VCaP (cell line): ENCODE measurements at regions not wholly inside any gene's neighbourhood (a gene's known extent, or its start where the extent isn't known, plus 50 kb on each side); places are given as distances from the start of the nearest gene placed in this dataset.

Experiments used
- H3K27ac ChIP-seq: fragments of 450-650 bp; 2 replicates; pipeline ENCODE4 v1.5.1; 2017
- CTCF ChIP-seq: fragments of 450-650 bp; conservative IDR thresholded peaks from 2 replicates; pipeline ENCODE4 v1.5.1; 2017; ENCODE audit warnings: mild to moderate bottlenecking, moderate library complexity

- no peak for TF ChIP-seq CTCF
- H3K27ac ChIP-seq: no peak overlapping the region
These were observed 283.5 kb upstream of the HABP2 start for GRCh38 chr10:113269333-113269732.

- no peak overlapping the region for H3K27ac ChIP-seq
- TF ChIP-seq CTCF: no peak
These were observed 280.3 kb upstream of the HABP2 start for GRCh38 chr10:113272511-113272910.

- H3K27ac ChIP-seq: no peak overlapping the region
- TF ChIP-seq CTCF: no peak
These were observed 279.4 kb upstream of the HABP2 start for GRCh38 chr10:113273181-113274163.

GRCh38 chr10:113274176-113274829 lies 278.6 kb upstream of the HABP2 start:
- no peak for TF ChIP-seq CTCF
- H3K27ac ChIP-seq: no peak overlapping the region

- no peak for TF ChIP-seq CTCF
- no peak overlapping the region for H3K27ac ChIP-seq
These were observed 274.6 kb upstream of the HABP2 start for GRCh38 chr10:113278221-113278620.

- H3K27ac ChIP-seq: no peak overlapping the region
- TF ChIP-seq CTCF: no peak
These were observed 274.2 kb upstream of the HABP2 start for GRCh38 chr10:113278664-113279063.

GRCh38 chr10:113279262-113279661 lies 273.6 kb upstream of the HABP2 start:
- no peak overlapping the region for H3K27ac ChIP-seq
- no peak for TF ChIP-seq CTCF
